ENCODE measurements at regions not wholly inside any gene's neighbourhood (a gene's known extent, or its start where the extent isn't known, plus 50 kb on each side); places are given as distances from the start of the nearest gene placed in this dataset.

- no peak for TF ChIP-seq FOS (IDR thresholded peaks at IDR 0.05; ENCODE audit: borderline replicate concordance, insufficient read depth, low read length)
- TF ChIP-seq POLR2A (IDR thresholded peaks at IDR 0.05; ENCODE audit: low read depth, low read length), result no peak
- TF ChIP-seq CTCF (IDR thresholded peaks at IDR 0.05; ENCODE audit: extremely low read depth in 1 of 2, insufficient read depth in 1 of 2, low read depth in 1 of 2, low read length in 2 of 2), result no peak
- TF ChIP-seq POLR2AphosphoS5 (IDR thresholded peaks at IDR 0.05; ENCODE audit: insufficient read depth, low read depth, low read length), result no peak
- TF ChIP-seq EZH2 (IDR thresholded peaks at IDR 0.05; ENCODE audit: borderline replicate concordance, low read depth, low read length, severe bottlenecking), result no peak
- TF ChIP-seq JUN (IDR thresholded peaks at IDR 0.05; ENCODE audit: borderline replicate concordance, insufficient read depth, insufficient read length, low read depth), result no peak
Measured at GRCh38 chr12:38977132-38977531, 71.7 kb upstream of the CPNE8 start.

All from endothelial cell of umbilical vein (primary cell).